ENCODE measurements at regions not wholly inside any gene's neighbourhood (a gene's known extent, or its start where the extent isn't known, plus 50 kb on each side); places are given as distances from the start of the nearest gene placed in this dataset.
A peak's percentile ranks its signal among the peaks of the same experiment; 100 is the strongest.
"Not testable (repeated sequence)": the region's sequence is repeated elsewhere in the genome, so short reads cannot be mapped to it uniquely, and the experiment has no call there.

- DNase-seq (ENCODE audit: low spot score): no peak
Observed at GRCh38 chr11:81270686-81271085, 1463.0 kb downstream of the FAM181B start.

- DNase-seq (ENCODE audit: low spot score): no peak
Observed at GRCh38 chr11:81267246-81267645, 1466.4 kb downstream of the FAM181B start.

- DNase-seq (ENCODE audit: low spot score): no peak
Observed at GRCh38 chr11:81259471-81259870, 1474.2 kb downstream of the FAM181B start.

- DNase-seq (ENCODE audit: low spot score): no peak
Observed at GRCh38 chr11:81255895-81256294, 1477.8 kb downstream of the FAM181B start.

- DNase-seq (ENCODE audit: low spot score): no peak
Observed at GRCh38 chr11:81253244-81253643, 1480.4 kb downstream of the FAM181B start.

GRCh38 chr11:81246941-81247340 lies 1486.7 kb downstream of the FAM181B start:
- DNase-seq (ENCODE audit: low spot score): no peak

- DNase-seq (ENCODE audit: low spot score): no peak
Observed at GRCh38 chr11:81245791-81246190, 1487.9 kb downstream of the FAM181B start.

- no peak for DNase-seq (ENCODE audit: low spot score)
Observed at GRCh38 chr11:81241672-81242275, 1491.9 kb downstream of the FAM181B start.

- peak; percentile 30 for DNase-seq (ENCODE audit: low spot score)
Observed at GRCh38 chr11:81237139-81237538, 1496.5 kb downstream of the FAM181B start.

- DNase-seq (ENCODE audit: low spot score): not testable (repeated sequence)
Observed at GRCh38 chr11:81227409-81227808, 1506.3 kb downstream of the FAM181B start.

GRCh38 chr11:81224396-81224795 lies 1509.3 kb downstream of the FAM181B start:
- no peak for DNase-seq (ENCODE audit: low spot score)

GRCh38 chr11:81222491-81222890 lies 1511.2 kb downstream of the FAM181B start:
- DNase-seq (ENCODE audit: low spot score): no peak

- no peak for DNase-seq (ENCODE audit: low spot score)
Observed at GRCh38 chr11:81220146-81220895, 1513.3 kb downstream of the FAM181B start.

GRCh38 chr11:81219661-81220060 lies 1514.0 kb downstream of the FAM181B start:
- no peak for DNase-seq (ENCODE audit: low spot score)

GRCh38 chr11:81218440-81218839 lies 1515.2 kb downstream of the FAM181B start:
- DNase-seq (ENCODE audit: low spot score): no peak

- no peak for DNase-seq (ENCODE audit: low spot score)
Observed at GRCh38 chr11:81211050-81211449, 1522.6 kb downstream of the FAM181B start.

- no peak for DNase-seq (ENCODE audit: low spot score)
Observed at GRCh38 chr11:81207421-81208054, 1526.1 kb downstream of the FAM181B start.

- DNase-seq (ENCODE audit: low spot score): no peak
Observed at GRCh38 chr11:81203876-81204275, 1529.8 kb downstream of the FAM181B start.

GRCh38 chr11:81197396-81197795 lies 1536.3 kb downstream of the FAM181B start:
- no peak for DNase-seq (ENCODE audit: low spot score)

- no peak for DNase-seq (ENCODE audit: low spot score)
Observed at GRCh38 chr11:81192516-81192915, 1541.1 kb downstream of the FAM181B start.

- DNase-seq (ENCODE audit: low spot score): no peak
Observed at GRCh38 chr11:81190546-81190945, 1543.1 kb downstream of the FAM181B start.

- DNase-seq (ENCODE audit: low spot score): not testable (repeated sequence)
Observed at GRCh38 chr11:81187033-81187432, 1546.6 kb downstream of the FAM181B start.

- no peak for DNase-seq (ENCODE audit: low spot score)
Observed at GRCh38 chr11:81174646-81175330, 1558.9 kb downstream of the FAM181B start.
